GM13976 (cell line): ENCODE measurements at regions not wholly inside any gene's neighbourhood (a gene's known extent, or its start where the extent isn't known, plus 50 kb on each side); places are given as distances from the start of the nearest gene placed in this dataset.

Source experiments
- DNase-seq: peaks from one replicate; pipeline ENCODE4 v3.0.0; 2012; ENCODE audit warnings: low spot score
- CTCF ChIP-seq: IDR thresholded peaks from 2 replicates; pipeline ENCODE4 v1.5.1; 2012; ENCODE audit warnings: borderline replicate concordance, mild to moderate bottlenecking; ENCODE audit not compliant: insufficient read depth; ENCODE audit errors: extremely low read depth, missing control alignments, control extremely low read depth
- in situ Hi-C: fragments of 300-500 bp; cut with MboI; formaldehyde crosslinking; loops from one replicate; pipeline ENCODE4 v1.12.0; 2022; ENCODE audit warnings: low sequenced_read_pairs, mixed read lengths, inconsistent platforms; ENCODE audit not compliant: unreplicated experiment

- no peak for TF ChIP-seq CTCF
- no peak for DNase-seq
- in situ Hi-C loops, result no loop called here
These were observed 89.7 kb upstream of the SHISAL1 start for GRCh38 chr22:44402196-44403111.

GRCh38 chr22:44401783-44402110, 89.0 kb upstream of the SHISAL1 start:
- in situ Hi-C loops, result no loop called here
- DNase-seq, result no peak
- TF ChIP-seq CTCF, result no peak

- in situ Hi-C loops, result no loop called here
- no peak for TF ChIP-seq CTCF
- DNase-seq, result no peak
These were observed 88.0 kb upstream of the SHISAL1 start for GRCh38 chr22:44400763-44401060.

- no peak for TF ChIP-seq CTCF
- in situ Hi-C loops, result loop anchor here (25.0 kb wide), 1 partner anchor 413 kb away; no protein-coding TSS in a partner anchor
- DNase-seq, result no peak
These were observed 87.4 kb upstream of the SHISAL1 start for GRCh38 chr22:44399906-44400762.

- in situ Hi-C loops, result loop anchor here (25.0 kb wide), 1 partner anchor 412 kb away; no protein-coding TSS in a partner anchor
- no peak for TF ChIP-seq CTCF
- DNase-seq, result no peak
These were observed 86.4 kb upstream of the SHISAL1 start for GRCh38 chr22:44398856-44399837.
